HG03520 (cell line): ENCODE measurements at regions not wholly inside any gene's neighbourhood (a gene's known extent, or its start where the extent isn't known, plus 50 kb on each side); places are given as distances from the start of the nearest gene placed in this dataset.
"Not testable (repeated sequence)": the region's sequence is repeated elsewhere in the genome, so short reads cannot be mapped to it uniquely, and the experiment has no call there.

Experiments used
- ATAC-seq: cut with Tn5 transposase; IDR thresholded peaks from one replicate; pipeline ENCODE4 v1.9.1; 2021; ENCODE audit warnings: mild to moderate bottlenecking, moderate library complexity; ENCODE audit not compliant: unreplicated experiment

DNA sequence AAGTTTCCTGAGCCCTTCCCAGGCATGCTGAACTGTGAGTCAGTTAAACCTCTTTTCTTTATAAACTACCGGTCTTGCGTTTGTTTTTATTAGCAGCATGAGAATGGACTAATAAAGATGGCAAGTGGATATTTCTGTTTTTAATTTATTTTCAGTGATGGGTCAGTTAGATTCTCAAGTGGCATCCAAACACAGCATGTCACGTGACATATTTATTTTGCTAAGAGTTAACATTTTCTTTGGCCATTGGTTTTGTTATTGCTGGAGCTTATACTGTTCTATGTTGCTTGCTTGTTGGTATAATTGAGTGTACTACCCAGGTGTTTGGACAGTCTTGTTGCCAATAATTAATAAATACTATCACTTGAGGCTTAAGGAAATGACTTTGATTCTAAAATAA is 181.7 kb upstream of the MALRD1 start:
- ATAC-seq, result no peak

DNA sequence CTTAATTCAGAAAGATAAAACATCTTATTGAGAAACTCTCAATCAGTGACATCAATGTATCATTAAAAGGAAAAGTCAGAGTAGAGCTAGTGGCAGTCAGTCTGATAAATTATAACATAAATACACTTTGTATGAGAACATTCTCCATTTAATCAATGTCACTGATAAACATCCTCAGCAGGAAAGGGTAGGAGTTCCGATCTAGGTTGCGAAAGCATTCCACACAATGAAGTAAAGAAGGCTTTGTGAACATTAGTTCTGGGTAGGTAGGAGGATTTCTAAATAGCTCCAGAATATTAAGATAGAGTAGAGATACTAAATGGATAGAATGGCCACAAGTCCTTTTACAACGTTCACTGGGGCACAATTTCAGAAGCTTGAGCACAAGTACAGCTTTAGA is 179.7 kb upstream of the MALRD1 start:
- ATAC-seq, result no peak

DNA sequence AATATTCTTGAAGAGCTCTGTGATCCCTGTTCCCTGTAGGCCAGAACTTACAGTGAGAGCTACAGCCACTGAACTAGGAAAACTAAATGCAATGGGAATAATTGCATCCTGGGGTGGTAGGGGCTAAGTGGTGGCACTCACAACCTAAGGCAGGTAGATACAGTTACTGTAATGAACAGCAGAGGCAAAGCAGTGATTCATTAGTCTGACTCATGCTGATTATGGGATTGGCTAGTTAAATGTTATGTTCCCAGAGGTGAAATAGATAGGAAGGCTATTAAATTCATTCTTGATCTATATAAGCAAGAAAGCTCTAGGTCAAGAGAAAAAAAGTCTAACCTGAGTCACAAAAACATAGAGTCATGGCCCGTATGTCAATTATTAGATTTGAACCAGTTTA is 173.1 kb upstream of the MALRD1 start:
- ATAC-seq, result no peak

DNA sequence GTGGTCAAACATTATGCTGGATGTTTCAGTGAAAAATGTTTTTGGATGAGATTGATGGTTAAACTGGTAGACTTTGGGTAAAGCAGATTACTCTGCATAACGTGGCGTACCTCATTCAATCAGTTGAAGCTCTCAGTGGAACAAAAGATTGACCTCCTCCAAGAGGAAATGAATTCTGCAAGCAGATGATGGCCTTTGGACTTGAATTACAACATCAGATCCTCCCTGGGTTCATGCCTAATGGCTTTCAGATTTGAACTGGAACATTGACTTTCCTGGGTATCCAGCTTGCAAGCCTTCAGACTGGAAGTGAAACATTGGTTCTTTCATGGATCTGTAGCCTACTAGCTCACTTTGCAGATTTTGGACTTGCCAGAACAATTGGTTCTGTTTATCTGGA is 169.3 kb upstream of the MALRD1 start:
- ATAC-seq, result no peak

DNA sequence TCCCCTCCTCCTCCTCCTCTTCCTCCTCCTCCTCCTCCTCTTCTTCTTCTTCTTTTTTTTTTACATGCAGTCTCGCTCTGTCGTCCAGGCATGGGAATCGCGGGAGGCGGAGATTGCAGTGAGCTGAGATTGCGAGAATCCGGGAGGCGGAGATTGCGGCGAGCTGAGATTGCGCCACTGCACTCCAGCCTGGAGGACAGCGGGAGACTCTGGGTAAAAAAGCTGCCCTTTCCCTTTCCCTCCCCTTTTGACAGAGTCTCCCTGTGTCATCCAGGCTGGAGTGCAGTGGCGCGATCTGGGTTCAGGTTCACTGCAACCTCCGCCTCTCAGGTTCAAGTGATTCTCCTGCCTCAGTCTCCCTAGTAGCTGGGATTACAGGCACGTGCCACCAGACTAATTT is 168.1 kb upstream of the MALRD1 start:
- ATAC-seq, result no peak

DNA sequence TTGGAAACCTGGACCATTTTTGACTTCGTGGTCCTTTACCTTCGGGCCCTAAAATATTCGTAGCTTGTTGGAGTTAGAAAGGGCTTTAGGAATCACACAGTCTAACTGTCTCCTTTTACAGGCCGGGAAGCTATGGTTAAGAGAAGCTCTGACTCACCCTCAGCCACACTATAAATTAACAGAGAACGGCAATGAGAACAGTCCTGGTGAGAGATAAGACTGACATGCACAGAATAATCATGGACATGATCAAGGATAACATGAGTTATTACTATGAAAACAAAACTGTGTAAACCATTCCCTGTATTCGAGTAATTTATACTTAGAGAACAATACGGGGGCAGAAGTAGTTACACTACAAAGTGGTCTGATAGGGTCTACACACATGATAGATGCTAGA is 162.5 kb upstream of the MALRD1 start:
- ATAC-seq, result no peak

DNA sequence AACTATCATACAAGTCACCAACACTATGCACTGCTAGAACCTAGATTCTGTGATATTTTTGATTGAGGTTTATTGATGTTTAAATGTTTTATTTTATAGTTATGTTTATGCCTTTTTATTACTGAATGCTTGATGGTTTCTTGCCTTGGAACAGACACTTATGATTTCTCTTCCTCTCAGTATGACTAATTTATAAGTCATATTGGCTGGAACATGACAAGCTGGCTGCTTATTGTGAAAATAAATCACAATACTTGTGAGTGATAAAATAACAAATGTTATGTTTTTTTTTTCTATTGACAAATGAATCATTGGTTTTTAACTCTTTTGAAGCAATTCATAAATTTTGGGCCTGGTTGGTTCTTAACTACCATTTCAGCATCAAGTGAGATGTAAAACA is 142.0 kb upstream of the MALRD1 start:
- ATAC-seq, result no peak

DNA sequence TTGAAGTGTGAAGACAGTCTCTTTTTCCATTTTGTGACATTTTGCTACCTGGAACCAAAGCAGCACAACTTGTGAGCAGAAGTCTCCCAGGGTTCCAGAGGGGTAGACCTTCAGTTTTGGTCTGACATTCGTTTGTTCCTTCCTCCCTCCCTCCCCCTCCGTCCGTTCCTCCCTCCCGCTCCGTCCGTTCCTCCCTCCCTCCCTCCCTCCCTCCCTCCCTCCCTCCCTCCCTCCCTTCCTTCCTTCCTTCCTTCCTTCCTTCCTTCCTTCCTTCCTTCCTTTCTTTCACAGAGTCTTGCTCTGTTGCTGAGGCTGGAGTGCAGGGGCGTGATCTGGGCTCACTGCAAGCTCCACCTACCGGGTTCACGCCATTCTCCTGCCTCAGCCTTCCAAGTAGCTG is 131.2 kb upstream of the MALRD1 start:
- ATAC-seq, result not testable (repeated sequence)

DNA sequence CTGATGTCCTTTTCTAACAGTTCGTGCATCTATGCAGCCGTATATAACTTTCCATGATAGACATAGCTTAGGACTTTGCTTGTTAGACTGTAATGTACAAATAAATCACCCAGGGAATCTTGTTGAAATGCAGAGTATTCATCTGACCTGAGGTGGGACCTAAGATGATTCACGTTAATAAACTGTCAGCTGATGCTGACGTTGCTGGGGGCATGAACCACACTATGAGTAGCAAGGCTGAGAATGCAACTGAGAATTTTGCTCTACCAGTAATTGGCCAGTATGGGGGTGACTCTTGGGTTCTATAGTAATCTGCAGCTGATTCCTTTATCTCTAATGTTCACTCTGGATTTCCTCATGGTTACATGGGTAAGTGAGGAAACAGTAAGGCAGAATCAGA is 130.1 kb upstream of the MALRD1 start:
- ATAC-seq, result no peak

DNA sequence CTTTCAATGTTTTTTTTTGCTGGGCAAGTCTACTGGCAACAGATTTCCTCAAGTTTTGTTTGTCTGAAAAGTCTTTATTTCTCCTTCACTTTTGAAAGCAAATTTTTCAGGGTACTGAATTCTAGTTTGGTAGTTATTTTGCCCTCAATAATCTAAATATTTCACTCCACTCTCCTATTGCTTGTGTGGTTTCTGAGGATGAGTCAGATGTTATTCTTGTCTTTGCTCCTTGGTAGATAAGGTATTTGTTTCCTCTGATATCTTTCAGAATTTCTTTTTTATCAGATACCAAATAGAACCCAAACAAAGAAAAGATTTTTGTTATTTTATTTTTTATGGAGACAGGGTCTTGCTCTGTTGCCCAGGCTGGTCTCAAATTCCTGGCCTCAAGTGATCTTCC is 99.2 kb upstream of the MALRD1 start:
- ATAC-seq, result no peak

DNA sequence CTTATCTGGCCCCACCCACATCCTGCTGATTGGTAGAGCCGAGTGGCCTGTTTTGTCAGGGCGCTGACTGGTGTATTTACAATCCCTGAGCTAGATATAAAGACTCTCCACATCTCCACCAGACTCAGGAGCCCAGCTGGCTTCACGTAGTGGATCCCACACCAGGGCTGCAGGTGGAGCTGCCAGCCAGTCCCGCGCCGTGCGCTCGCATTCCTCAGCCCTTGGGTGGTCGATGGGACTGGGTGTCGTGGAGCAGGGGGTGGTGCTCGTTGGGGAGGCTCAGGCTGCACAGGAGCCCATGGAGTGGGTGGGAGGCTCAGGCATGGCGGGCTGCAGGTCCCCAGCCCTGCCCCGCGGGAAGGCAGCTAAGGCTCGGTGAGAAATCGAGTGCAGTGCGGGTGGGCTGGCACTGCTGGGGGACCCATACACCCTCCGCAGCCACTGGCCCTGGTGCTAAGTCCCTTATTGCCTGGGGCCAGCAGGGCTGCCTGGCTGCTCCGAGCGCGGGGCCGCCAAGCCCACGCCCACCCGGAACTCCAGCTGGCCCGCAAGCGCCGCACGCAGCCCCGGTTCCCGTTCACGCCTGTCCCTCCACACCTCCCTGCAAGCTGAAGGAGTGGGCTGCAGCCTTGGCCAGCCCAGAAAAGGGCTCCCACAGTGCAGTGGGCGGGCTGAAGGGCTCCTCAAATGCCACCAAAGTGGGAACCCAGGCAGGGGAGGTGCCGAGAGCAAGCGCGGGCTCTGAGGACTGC is 97.4 kb upstream of the MALRD1 start:
- ATAC-seq, result not testable (repeated sequence)

DNA sequence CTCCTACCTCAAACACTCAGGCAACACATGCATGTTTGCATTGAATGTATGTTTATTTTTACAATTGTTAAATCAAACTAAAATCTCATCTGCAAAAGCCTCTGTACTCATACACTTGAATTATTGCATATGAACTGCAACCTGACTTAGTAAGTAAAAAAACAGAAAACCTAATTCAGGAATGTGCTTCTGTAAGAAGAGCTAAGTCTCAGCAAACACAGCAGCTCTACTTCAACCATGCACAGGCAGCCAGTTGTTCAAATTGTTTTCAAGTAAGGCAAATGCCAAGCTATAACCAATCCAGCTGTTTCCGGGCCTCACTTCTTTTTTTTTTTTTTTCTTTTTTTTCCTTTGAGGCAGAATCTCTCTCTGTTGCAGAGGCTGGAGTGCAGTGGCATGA is 93.5 kb upstream of the MALRD1 start:
- no peak for ATAC-seq

DNA sequence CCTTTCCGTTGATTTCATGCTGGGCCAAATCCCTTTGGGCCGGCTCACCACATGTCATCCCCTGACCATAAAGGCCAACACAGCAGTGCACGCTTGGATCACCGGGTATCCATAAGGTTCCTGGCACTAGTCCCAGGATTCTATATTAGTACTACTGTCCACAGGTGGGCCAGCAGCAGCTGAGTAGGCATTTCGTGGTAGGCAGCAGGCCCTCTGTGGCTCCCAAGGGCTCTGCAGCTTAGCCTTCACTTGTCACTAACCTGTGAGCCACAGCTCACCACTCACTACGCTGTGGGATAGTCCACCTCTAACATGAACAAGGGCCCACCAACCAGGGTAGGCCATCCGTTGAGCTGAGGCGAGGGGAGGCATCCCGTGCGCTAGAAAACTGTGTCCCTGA is 89.2 kb upstream of the MALRD1 start:
- no peak for ATAC-seq

DNA sequence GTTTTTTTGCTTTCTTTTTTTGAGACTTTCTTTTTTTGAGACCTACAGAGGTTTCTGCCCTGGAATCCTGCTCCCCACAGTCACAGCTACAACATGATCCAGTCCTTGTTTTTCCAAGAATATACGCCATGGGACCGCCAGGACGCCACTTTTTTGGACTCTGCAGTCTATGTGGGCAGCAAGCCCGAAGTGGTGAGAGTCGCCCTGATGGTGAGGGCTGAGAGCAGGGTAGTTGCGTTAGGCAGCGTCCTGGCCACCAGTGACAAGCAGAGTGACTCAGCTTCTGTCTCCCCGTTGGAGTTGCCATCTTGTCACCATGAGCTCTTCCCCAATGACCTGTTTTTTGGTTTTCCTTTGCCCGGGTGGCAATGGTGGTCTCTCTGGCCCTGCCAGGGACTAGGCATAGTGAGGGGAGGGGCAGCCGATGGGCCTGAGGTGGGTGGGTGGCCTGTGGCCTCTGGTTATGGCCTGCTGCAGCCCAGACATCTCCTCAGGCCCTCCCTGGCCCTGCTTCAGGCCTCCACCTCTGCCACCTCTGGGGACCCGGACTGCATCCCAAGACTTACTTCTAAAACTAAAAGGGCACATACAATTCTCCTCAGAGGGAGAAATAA is 88.0 kb upstream of the MALRD1 start:
- no peak for ATAC-seq

DNA sequence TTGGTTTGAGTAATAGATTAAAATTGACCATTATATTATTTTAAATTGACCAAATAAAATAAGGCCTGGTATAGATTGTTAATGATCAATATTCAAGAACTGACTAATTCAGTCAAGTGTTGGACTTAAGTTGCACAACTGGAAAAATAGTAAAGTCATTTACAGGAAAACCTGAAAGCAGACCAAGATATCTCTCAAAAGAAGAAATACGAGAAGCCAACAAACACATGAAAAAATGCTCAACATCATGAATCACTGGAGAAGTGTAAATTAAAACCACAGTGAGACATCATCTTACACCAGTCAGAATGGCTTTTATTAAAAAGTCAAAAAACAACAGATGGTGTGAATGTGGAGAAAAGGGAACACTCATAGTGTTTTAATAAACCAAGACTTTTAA is 80.4 kb upstream of the MALRD1 start:
- ATAC-seq, result no peak

DNA sequence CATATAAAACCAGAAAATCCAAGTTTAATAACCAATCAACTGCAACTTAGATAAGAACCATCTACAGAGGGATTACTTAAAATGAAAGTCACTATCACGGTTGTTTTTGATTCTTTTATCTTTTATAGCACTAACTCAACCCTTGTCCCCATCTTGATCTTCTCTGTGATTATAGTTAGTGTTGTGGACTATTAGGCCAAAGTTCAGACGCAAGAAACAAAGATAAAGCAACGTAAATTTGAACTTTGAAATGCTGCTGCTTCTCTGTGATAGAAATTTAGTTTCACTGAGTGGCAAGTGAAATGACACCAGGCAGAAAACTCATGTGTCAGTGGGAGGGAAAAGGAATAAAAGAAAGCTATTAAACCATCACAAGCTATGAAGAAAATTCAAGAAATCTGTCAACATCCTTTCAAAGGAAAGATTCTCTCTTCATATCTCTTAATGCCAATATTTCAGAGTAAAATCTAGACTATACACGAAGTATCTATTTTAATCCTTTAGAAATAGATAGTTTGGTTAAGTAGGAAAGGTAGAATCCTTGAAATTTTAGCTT is 71.8 kb upstream of the MALRD1 start:
- ATAC-seq, result no peak

DNA sequence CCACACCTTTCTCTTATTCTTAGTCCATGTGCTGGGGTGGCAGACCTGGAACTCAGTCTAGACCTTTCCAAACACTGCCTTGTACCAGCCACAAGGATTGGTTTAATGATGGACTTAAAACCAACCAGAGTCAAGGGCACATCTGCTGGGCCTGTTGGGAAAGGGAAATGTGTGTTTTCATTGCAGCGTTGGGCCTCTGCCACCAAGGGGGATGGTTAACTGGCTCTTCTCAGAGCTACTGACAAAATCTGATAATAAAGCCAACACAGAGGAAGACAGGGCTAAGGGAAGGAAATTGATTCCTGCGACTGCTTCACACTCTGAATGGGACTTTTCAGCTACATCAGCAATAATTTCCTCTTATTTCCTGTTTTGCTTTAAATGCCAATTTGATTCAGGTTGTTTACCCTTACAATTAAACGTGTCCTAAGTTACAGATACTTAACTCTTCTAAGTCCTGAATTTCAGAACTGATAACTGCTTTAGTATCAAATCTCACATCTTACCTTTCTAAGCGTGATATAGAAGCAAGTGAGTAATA is 68.4 kb upstream of the MALRD1 start:
- ATAC-seq, result no peak

DNA sequence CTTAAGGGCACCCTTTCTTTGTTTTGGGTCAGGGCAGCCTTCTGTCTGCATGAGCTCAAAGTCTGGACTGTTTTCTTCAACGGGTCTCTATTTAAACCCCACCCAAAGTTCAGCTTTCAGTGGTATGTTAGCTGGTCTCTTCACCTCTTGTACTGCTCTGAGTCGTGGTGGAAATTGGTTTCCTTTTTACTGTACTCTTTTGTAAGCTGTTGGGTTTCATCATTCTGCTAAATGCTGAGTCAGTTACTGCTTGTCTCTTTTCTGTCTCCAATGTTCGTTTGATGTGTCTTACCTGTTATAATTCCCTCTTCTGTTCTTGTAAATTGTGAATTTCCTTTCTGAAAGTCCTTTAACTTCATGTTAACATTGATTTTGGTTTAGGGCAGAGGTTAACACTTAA is 64.1 kb upstream of the MALRD1 start:
- no peak for ATAC-seq

DNA sequence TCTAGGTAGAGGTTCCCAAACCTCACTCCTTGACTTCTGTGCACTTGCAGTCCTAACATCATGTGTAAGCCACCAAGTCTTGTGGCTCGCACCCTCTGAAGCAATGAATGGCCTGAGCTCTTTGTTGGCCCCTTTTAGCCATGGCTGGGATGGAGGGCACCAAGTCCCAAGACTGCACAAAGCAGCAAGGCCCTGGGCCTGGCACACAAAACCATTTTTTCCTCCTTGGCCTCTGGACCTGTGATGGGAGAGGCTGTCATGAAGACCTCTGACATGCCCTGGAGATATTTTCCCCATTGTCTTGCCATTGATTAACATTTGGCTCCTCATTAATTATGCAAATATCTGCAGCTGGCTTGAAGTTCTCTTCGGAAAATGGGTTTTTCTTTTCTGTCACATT is 60.3 kb upstream of the MALRD1 start:
- ATAC-seq, result no peak
